IMR-90 (cell line): ENCODE measurements at regions not wholly inside any gene's neighbourhood (a gene's known extent, or its start where the extent isn't known, plus 50 kb on each side); places are given as distances from the start of the nearest gene placed in this dataset.
"Not testable (repeated sequence)": the region's sequence is repeated elsewhere in the genome, so short reads cannot be mapped to it uniquely, and the experiment has no call there.

Experiments
- BHLHE40 ChIP-seq: fragments of 150-350 bp; IDR thresholded peaks from 2 replicates; pipeline ENCODE4 v1.6.1; 2016; ENCODE audit warnings: mild to moderate bottlenecking, low read depth, low read length
- MAFK ChIP-seq: IDR thresholded peaks from 2 replicates; pipeline ENCODE4 v1.6.1; 2012; ENCODE audit warnings: low read depth, low read length, improper control_type of control experiment
- MAZ ChIP-seq: IDR thresholded peaks from 2 replicates; pipeline ENCODE4 v1.6.1; 2012; ENCODE audit warnings: low read depth, mild to moderate bottlenecking, low read length, improper control_type of control experiment, moderate library complexity, borderline replicate concordance
- NFE2L2 ChIP-seq: fragments of 150-350 bp; IDR thresholded peaks from 2 replicates; pipeline ENCODE4 v1.6.1; 2016; ENCODE audit warnings: low read depth, mild to moderate bottlenecking, low read length
- POLR2A ChIP-seq: IDR thresholded peaks from 2 replicates; pipeline ENCODE4 v1.6.1; 2012; ENCODE audit warnings: mild to moderate bottlenecking, low read depth, low read length
- RFX5 ChIP-seq: IDR thresholded peaks from 2 replicates; pipeline ENCODE4 v1.8.0; 2012; ENCODE audit warnings: low read depth, mild to moderate bottlenecking, low read length, moderate library complexity
- SMC3 ChIP-seq: fragments of 150-350 bp; IDR thresholded peaks from 2 replicates; pipeline ENCODE4 v1.6.1; 2016; ENCODE audit warnings: low read depth, mild to moderate bottlenecking, antibody characterized with exemption, low read length, moderate library complexity
- TF ChIP-seq, protein P1 (sequence below): conservative IDR thresholded peaks from 2 replicates; pipeline ENCODE4 v1.5.1; 2012; ENCODE audit warnings: mild to moderate bottlenecking, low read depth, low read length, improper control_type of control experiment
- TF ChIP-seq, protein P2 (sequence below): fragments of 150-350 bp; IDR thresholded peaks from 2 replicates; pipeline ENCODE4 v1.6.1; 2017; ENCODE audit warnings: mild to moderate bottlenecking, antibody characterized with exemption, low read length, low read depth
- TF ChIP-seq, protein P3 (sequence below): fragments of 150-350 bp; IDR thresholded peaks from 2 replicates; pipeline ENCODE4 v1.6.1; 2016; ENCODE audit warnings: low read depth, mild to moderate bottlenecking, low read length, moderate library complexity, borderline replicate concordance

- not testable (repeated sequence) for TF ChIP-seq POLR2A, BHLHE40, MAZ, RFX5, SMC3, NFE2L2, MAFK
- TF ChIP-seq, protein P1, sequence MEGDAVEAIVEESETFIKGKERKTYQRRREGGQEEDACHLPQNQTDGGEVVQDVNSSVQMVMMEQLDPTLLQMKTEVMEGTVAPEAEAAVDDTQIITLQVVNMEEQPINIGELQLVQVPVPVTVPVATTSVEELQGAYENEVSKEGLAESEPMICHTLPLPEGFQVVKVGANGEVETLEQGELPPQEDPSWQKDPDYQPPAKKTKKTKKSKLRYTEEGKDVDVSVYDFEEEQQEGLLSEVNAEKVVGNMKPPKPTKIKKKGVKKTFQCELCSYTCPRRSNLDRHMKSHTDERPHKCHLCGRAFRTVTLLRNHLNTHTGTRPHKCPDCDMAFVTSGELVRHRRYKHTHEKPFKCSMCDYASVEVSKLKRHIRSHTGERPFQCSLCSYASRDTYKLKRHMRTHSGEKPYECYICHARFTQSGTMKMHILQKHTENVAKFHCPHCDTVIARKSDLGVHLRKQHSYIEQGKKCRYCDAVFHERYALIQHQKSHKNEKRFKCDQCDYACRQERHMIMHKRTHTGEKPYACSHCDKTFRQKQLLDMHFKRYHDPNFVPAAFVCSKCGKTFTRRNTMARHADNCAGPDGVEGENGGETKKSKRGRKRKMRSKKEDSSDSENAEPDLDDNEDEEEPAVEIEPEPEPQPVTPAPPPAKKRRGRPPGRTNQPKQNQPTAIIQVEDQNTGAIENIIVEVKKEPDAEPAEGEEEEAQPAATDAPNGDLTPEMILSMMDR: not testable (repeated sequence)
- TF ChIP-seq, protein P2, sequence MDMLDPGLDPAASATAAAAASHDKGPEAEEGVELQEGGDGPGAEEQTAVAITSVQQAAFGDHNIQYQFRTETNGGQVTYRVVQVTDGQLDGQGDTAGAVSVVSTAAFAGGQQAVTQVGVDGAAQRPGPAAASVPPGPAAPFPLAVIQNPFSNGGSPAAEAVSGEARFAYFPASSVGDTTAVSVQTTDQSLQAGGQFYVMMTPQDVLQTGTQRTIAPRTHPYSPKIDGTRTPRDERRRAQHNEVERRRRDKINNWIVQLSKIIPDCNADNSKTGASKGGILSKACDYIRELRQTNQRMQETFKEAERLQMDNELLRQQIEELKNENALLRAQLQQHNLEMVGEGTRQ: not testable (repeated sequence)
- TF ChIP-seq, protein P3, sequence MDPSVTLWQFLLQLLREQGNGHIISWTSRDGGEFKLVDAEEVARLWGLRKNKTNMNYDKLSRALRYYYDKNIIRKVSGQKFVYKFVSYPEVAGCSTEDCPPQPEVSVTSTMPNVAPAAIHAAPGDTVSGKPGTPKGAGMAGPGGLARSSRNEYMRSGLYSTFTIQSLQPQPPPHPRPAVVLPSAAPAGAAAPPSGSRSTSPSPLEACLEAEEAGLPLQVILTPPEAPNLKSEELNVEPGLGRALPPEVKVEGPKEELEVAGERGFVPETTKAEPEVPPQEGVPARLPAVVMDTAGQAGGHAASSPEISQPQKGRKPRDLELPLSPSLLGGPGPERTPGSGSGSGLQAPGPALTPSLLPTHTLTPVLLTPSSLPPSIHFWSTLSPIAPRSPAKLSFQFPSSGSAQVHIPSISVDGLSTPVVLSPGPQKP: not testable (repeated sequence)
Measured at GRCh38 chr9:71595762-71596161, 172.6 kb downstream of the CEMIP2 start.
